ENCODE measurements at regions not wholly inside any gene's neighbourhood (a gene's known extent, or its start where the extent isn't known, plus 50 kb on each side); places are given as distances from the start of the nearest gene placed in this dataset.

DNA sequence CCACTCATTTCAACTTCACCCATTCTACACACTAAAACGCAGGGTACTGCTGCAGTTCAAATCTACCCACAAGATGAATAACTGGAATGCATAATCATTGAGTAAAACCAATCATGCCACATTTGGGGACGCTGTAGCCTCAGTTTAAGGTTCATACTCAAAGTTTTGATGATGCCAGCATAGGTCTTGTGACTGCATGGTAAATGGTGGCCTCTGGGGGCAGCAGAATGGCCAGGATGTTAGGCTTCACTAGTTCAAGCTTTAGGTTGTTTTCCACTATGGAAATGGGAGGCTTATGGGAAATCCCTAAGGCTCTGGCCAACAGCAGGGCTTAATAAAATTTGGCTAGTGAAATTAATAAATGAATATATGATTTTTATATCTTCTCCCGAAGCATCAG lies 104.3 kb upstream of the TSC22D2 start (continued):
- TF ChIP-seq DACH1 (IDR thresholded peaks at IDR 0.05; ENCODE audit: partially characterized antibody) (no peak), SMC3 (conservative IDR thresholded peaks at IDR 0.05; ENCODE audit: insufficient read depth, low read depth, low read length) (0 out of 2 replicates have a peak, but pooled peaks have one; percentile 13), KDM1A (IDR thresholded peaks at IDR 0.05) (no peak), KLF13 (tag; IDR thresholded peaks at IDR 0.05; ENCODE audit: borderline replicate concordance, low read depth) (no peak), PTBP1 (IDR thresholded peaks at IDR 0.05; ENCODE audit: low read depth, low read length) (no peak), TOE1 (IDR thresholded peaks at IDR 0.05; ENCODE audit: borderline replicate concordance) (peak; percentile 60; the same call in 1 of the 2 replicates), TOE1 (CRISPR knock-in tag; IDR thresholded peaks at IDR 0.05; ENCODE audit: borderline replicate concordance, low read depth) (no peak), ZNF584 (CRISPR knock-in tag; IDR thresholded peaks at IDR 0.05; ENCODE audit: low read depth) (no peak), TAL1 (IDR thresholded peaks at IDR 0.05) (no peak), ZFP36 (IDR thresholded peaks at IDR 0.05; ENCODE audit: low read depth, low read length, partially characterized antibody) (no peak)
- TF ChIP-seq, protein P1, sequence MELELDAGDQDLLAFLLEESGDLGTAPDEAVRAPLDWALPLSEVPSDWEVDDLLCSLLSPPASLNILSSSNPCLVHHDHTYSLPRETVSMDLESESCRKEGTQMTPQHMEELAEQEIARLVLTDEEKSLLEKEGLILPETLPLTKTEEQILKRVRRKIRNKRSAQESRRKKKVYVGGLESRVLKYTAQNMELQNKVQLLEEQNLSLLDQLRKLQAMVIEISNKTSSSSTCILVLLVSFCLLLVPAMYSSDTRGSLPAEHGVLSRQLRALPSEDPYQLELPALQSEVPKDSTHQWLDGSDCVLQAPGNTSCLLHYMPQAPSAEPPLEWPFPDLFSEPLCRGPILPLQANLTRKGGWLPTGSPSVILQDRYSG (tag; conservative IDR thresholded peaks at IDR 0.05; ENCODE audit: low read depth), result no peak
- TF ChIP-seq, protein P2, sequence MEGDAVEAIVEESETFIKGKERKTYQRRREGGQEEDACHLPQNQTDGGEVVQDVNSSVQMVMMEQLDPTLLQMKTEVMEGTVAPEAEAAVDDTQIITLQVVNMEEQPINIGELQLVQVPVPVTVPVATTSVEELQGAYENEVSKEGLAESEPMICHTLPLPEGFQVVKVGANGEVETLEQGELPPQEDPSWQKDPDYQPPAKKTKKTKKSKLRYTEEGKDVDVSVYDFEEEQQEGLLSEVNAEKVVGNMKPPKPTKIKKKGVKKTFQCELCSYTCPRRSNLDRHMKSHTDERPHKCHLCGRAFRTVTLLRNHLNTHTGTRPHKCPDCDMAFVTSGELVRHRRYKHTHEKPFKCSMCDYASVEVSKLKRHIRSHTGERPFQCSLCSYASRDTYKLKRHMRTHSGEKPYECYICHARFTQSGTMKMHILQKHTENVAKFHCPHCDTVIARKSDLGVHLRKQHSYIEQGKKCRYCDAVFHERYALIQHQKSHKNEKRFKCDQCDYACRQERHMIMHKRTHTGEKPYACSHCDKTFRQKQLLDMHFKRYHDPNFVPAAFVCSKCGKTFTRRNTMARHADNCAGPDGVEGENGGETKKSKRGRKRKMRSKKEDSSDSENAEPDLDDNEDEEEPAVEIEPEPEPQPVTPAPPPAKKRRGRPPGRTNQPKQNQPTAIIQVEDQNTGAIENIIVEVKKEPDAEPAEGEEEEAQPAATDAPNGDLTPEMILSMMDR (IDR thresholded peaks at IDR 0.05 in 2 of 3, conservative IDR thresholded peaks at IDR 0.05 in 1 of 3; ENCODE audit: insufficient read depth in 2 of 3, low read depth in 1 of 3, low read length in 3 of 3), result peak; percentile 61 to 83 (median 80)
- TF ChIP-seq, protein P3, sequence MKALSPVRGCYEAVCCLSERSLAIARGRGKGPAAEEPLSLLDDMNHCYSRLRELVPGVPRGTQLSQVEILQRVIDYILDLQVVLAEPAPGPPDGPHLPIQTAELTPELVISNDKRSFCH (CRISPR knock-in tag; IDR thresholded peaks at IDR 0.05), result no peak
- TF ChIP-seq, protein P3 (tag; IDR thresholded peaks at IDR 0.05), result no peak
- TF ChIP-seq, protein P4, sequence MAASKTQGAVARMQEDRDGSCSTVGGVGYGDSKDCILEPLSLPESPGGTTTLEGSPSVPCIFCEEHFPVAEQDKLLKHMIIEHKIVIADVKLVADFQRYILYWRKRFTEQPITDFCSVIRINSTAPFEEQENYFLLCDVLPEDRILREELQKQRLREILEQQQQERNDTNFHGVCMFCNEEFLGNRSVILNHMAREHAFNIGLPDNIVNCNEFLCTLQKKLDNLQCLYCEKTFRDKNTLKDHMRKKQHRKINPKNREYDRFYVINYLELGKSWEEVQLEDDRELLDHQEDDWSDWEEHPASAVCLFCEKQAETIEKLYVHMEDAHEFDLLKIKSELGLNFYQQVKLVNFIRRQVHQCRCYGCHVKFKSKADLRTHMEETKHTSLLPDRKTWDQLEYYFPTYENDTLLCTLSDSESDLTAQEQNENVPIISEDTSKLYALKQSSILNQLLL (CRISPR knock-in tag; IDR thresholded peaks at IDR 0.05; ENCODE audit: borderline replicate concordance), result no peak
